H1 (cell line): ENCODE measurements at regions not wholly inside any gene's neighbourhood (a gene's known extent, or its start where the extent isn't known, plus 50 kb on each side); places are given as distances from the start of the nearest gene placed in this dataset.

ENCODE experiments used
- SIN3A ChIP-seq, 2 experiments: IDR thresholded peaks in 1 of 2; conservative IDR thresholded peaks in 1 of 2; 2 replicates each; pipeline ENCODE4 v1.6.1; 2011 to 2012; ENCODE audit warnings: low read length in 2 of 2, improper control_type of control experiment in 1 of 2, low read depth in 1 of 2, mild to moderate bottlenecking in 1 of 2
- SRF ChIP-seq: IDR thresholded peaks from 2 replicates; pipeline ENCODE4 v1.6.1; 2011; ENCODE audit warnings: mild to moderate bottlenecking, low read depth, low read length, moderate library complexity
- SUZ12 ChIP-seq: fragments of 200-600 bp; sonication (generic); IDR thresholded peaks from 2 replicates; pipeline ENCODE4 v1.6.1; 2012; ENCODE audit warnings: mild to moderate bottlenecking, inconsistent platforms, low read length, moderate library complexity, mixed read lengths

- TF ChIP-seq SIN3A (conservative IDR thresholded peaks at IDR 0.05 in 1 of 2, IDR thresholded peaks at IDR 0.05 in 1 of 2; ENCODE audit: low read depth in 1 of 2, low read length in 2 of 2), result no peak
- TF ChIP-seq SRF, result no peak
- TF ChIP-seq SUZ12, result no peak
These were observed 91.3 kb upstream of the RPL34 start (continued) for GRCh38 chr4:108529102-108529501.
